ENCODE measurements at regions not wholly inside any gene's neighbourhood (a gene's known extent, or its start where the extent isn't known, plus 50 kb on each side); places are given as distances from the start of the nearest gene placed in this dataset.

- TF ChIP-seq, protein P1, sequence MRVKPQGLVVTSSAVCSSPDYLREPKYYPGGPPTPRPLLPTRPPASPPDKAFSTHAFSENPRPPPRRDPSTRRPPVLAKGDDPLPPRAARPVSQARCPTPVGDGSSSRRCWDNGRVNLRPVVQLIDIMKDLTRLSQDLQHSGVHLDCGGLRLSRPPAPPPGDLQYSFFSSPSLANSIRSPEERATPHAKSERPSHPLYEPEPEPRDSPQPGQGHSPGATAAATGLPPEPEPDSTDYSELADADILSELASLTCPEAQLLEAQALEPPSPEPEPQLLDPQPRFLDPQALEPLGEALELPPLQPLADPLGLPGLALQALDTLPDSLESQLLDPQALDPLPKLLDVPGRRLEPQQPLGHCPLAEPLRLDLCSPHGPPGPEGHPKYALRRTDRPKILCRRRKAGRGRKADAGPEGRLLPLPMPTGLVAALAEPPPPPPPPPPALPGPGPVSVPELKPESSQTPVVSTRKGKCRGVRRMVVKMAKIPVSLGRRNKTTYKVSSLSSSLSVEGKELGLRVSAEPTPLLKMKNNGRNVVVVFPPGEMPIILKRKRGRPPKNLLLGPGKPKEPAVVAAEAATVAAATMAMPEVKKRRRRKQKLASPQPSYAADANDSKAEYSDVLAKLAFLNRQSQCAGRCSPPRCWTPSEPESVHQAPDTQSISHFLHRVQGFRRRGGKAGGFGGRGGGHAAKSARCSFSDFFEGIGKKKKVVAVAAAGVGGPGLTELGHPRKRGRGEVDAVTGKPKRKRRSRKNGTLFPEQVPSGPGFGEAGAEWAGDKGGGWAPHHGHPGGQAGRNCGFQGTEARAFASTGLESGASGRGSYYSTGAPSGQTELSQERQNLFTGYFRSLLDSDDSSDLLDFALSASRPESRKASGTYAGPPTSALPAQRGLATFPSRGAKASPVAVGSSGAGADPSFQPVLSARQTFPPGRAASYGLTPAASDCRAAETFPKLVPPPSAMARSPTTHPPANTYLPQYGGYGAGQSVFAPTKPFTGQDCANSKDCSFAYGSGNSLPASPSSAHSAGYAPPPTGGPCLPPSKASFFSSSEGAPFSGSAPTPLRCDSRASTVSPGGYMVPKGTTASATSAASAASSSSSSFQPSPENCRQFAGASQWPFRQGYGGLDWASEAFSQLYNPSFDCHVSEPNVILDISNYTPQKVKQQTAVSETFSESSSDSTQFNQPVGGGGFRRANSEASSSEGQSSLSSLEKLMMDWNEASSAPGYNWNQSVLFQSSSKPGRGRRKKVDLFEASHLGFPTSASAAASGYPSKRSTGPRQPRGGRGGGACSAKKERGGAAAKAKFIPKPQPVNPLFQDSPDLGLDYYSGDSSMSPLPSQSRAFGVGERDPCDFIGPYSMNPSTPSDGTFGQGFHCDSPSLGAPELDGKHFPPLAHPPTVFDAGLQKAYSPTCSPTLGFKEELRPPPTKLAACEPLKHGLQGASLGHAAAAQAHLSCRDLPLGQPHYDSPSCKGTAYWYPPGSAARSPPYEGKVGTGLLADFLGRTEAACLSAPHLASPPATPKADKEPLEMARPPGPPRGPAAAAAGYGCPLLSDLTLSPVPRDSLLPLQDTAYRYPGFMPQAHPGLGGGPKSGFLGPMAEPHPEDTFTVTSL (CRISPR knock-in tag; IDR thresholded peaks at IDR 0.05; ENCODE audit: borderline replicate concordance), result no peak
- TF ChIP-seq HIVEP1 (CRISPR knock-in tag; IDR thresholded peaks at IDR 0.05) (no peak), MED8 (CRISPR knock-in tag; IDR thresholded peaks at IDR 0.05; ENCODE audit: insufficient replicate concordance) (no peak)
These were observed 59.7 kb upstream of the TMEM18 start (continued) for GRCh38 chr2:736939-737338.

DNA sequence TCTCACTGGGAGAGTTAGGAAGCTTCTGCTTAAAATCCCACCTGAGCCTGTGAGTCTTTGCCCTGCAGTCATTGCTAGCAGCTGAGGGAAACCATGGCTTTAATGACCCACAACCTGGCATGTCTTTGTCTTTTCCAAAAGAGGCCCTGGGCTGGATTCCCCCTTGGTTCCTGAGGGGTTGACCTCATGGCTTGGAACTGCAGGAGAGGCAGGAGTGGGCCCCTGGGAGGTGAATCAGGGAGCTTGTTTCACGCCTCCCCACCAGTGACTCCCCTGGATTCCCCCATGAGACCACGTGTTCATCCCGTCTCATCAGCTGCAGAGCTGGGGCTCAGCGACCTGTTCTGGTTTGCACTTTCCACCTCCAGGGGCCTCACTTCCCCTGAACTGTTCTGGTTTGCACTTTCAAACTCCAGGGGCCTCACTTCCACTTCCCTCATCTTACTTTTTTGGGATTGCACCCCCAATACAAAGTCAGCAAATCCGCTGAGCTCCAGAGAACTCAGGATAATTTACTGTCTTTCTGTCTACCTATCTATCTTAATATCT lies 58.5 kb upstream of the TMEM18 start:
- WGBS (ENCODE audit: low lambda C conversion rate), result 5% methylated on average over 5 of the region's 5 CpGs
- DNase-seq (ENCODE audit: low spot score) (no peak), FAIRE-seq (no peak), ATAC-seq (peak; percentile 35)
- Histone ChIP-seq H3K4me1 (ENCODE audit: insufficient read depth, low read length) (peaks cover 2% of the 10 kb centered on the region; the same call in 1 of the 2 replicates), H3K36me3 (replicated peaks in 1 of 2; ENCODE audit: control insufficient read depth in 1 of 2, insufficient read depth in 2 of 2, low read length in 2 of 2) (no peaks in the 10 kb centered on the region), H3K9ac (ENCODE audit: insufficient read depth, low read depth, low read length) (no peak overlapping the region), H2AFZ (ENCODE audit: low read length) (no peak overlapping the region), H3K27me3 (ENCODE audit: control insufficient read depth in 1 of 2, insufficient read depth in 2 of 2, low read length in 2 of 2) (peaks cover 0 to 3% of the 10 kb centered on the region in 2 experiments; a peak in 1 of 5 replicates), H3K27ac (ENCODE audit: extremely low read length, insufficient read depth, low read length) (no peak overlapping the region), H3K4me3 (replicated peaks in 1 of 3; ENCODE audit: insufficient read depth in 1 of 3, low read depth in 2 of 3, low read length in 3 of 3) (no peak overlapping the region), H3K9me3 (ENCODE audit: low read length) (no peaks in the 10 kb centered on the region), H4K20me1 (ENCODE audit: insufficient read depth, low read length) (no peaks in the 10 kb centered on the region; the same call in 1 of the 2 replicates), H3K79me2 (ENCODE audit: insufficient read depth, low read length) (no peaks in the 10 kb centered on the region), H3K4me2 (ENCODE audit: low read depth, low read length) (no peak overlapping the region)
- intact Hi-C loops (cut with micrococcal nuclease; ENCODE audit: unreplicated experiment), result no loop called here
- ChIA-PET POLR2A (no interaction called here), CTCF (ENCODE audit: low intra/inter-chr PET ratio, low total read pairs) (no interaction called here)
- in situ Hi-C loops (cut with HindIII; ENCODE audit: extremely low pct_ligation_motif_present, low pct_unique_long_range_greater_than_20kb), result no loop called here
- BruUV-seq (replicated peaks), result no TSS peak
- TF ChIP-seq GABPA (IDR thresholded peaks at IDR 0.05; ENCODE audit: low read depth, low read length) (no peak), GABPA (CRISPR knock-in tag; IDR thresholded peaks at IDR 0.05; ENCODE audit: low read depth) (no peak), SP140L (CRISPR knock-in tag; IDR thresholded peaks at IDR 0.05; ENCODE audit: borderline replicate concordance) (no peak), SNAPC2 (CRISPR knock-in tag; IDR thresholded peaks at IDR 0.05) (no peak), ZNF207 (IDR thresholded peaks at IDR 0.05; ENCODE audit: borderline replicate concordance) (no peak), RFX5 (IDR thresholded peaks at IDR 0.05; ENCODE audit: low read depth, low read length) (no peak), JUNB (CRISPR knock-in tag; IDR thresholded peaks at IDR 0.05; ENCODE audit: borderline replicate concordance) (no peak), SSRP1 (CRISPR knock-in tag; IDR thresholded peaks at IDR 0.05) (no peak), FOSL2 (CRISPR knock-in tag; IDR thresholded peaks at IDR 0.05) (no peak), HNF4G (IDR thresholded peaks at IDR 0.05; ENCODE audit: borderline replicate concordance, low read depth, low read length) (no peak), HNF4G (CRISPR knock-in tag; IDR thresholded peaks at IDR 0.05; ENCODE audit: borderline replicate concordance, low read depth) (no peak)
- TF ChIP-seq, protein P2, sequence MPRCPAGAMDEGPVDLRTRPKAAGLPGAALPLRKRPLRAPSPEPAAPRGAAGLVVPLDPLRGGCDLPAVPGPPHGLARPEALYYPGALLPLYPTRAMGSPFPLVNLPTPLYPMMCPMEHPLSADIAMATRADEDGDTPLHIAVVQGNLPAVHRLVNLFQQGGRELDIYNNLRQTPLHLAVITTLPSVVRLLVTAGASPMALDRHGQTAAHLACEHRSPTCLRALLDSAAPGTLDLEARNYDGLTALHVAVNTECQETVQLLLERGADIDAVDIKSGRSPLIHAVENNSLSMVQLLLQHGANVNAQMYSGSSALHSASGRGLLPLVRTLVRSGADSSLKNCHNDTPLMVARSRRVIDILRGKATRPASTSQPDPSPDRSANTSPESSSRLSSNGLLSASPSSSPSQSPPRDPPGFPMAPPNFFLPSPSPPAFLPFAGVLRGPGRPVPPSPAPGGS (CRISPR knock-in tag; IDR thresholded peaks at IDR 0.05), result no peak
